ENCODE measurements at regions not wholly inside any gene's neighbourhood (a gene's known extent, or its start where the extent isn't known, plus 50 kb on each side); places are given as distances from the start of the nearest gene placed in this dataset.
A peak's percentile ranks its signal among the peaks of the same experiment; 100 is the strongest.
"Not testable (repeated sequence)": the region's sequence is repeated elsewhere in the genome, so short reads cannot be mapped to it uniquely, and the experiment has no call there.

GRCh38 chr4:20158195-20158594 is 93.5 kb upstream of the SLIT2 start:
- no peak for TF ChIP-seq CTCF (conservative IDR thresholded peaks at IDR 0.05; ENCODE audit: low read depth, low read length)
- no peak for DNase-seq (ENCODE audit: low read depth)

GRCh38 chr4:20151436-20151835 is 100.3 kb upstream of the SLIT2 start:
- no peak for TF ChIP-seq CTCF (conservative IDR thresholded peaks at IDR 0.05; ENCODE audit: low read depth, low read length)
- no peak for DNase-seq (ENCODE audit: low read depth)

More at GRCh38 chr4:20158195-20158594, 93.5 kb upstream of the SLIT2 start:
- no peak overlapping the region for H3K4me3 ChIP-seq (ENCODE audit: low read depth, low read length)

GRCh38 chr4:20149143-20149542 is 102.6 kb upstream of the SLIT2 start:
- DNase-seq (ENCODE audit: low read depth) = not testable (repeated sequence)

More at GRCh38 chr4:20151436-20151835, 100.3 kb upstream of the SLIT2 start:
- H3K4me3 ChIP-seq (ENCODE audit: low read depth, low read length) = no peak overlapping the region

GRCh38 chr4:20137176-20137575 is 114.5 kb upstream of the SLIT2 start:
- no peak for DNase-seq (ENCODE audit: low read depth)
- TF ChIP-seq CTCF (conservative IDR thresholded peaks at IDR 0.05; ENCODE audit: low read depth, low read length) = no peak
- no peak overlapping the region for H3K4me3 ChIP-seq (ENCODE audit: low read depth, low read length)

More at GRCh38 chr4:20149143-20149542, 102.6 kb upstream of the SLIT2 start:
- H3K4me3 ChIP-seq (ENCODE audit: low read depth, low read length) = not testable (repeated sequence)

- no peak for TF ChIP-seq CTCF (conservative IDR thresholded peaks at IDR 0.05; ENCODE audit: low read depth, low read length)
- DNase-seq (ENCODE audit: low read depth) = no peak
- H3K4me3 ChIP-seq (ENCODE audit: low read depth, low read length) = no peak overlapping the region
These were observed 124.1 kb upstream of the SLIT2 start for GRCh38 chr4:20127626-20128025.

- TF ChIP-seq CTCF (conservative IDR thresholded peaks at IDR 0.05; ENCODE audit: low read depth, low read length) = no peak
- H3K4me3 ChIP-seq (ENCODE audit: low read depth, low read length) = no peak overlapping the region
- DNase-seq (ENCODE audit: low read depth) = peak; percentile 38
These were observed 124.8 kb upstream of the SLIT2 start for GRCh38 chr4:20126906-20127305.

GRCh38 chr4:20124317-20125026 is 127.2 kb upstream of the SLIT2 start:
- no peak for TF ChIP-seq CTCF (conservative IDR thresholded peaks at IDR 0.05; ENCODE audit: low read depth, low read length)
- H3K4me3 ChIP-seq (ENCODE audit: low read depth, low read length) = no peak overlapping the region

More at GRCh38 chr4:20124317-20125026, 127.2 kb upstream of the SLIT2 start:
- DNase-seq (ENCODE audit: low read depth) = no peak

Measured in choroid plexus epithelial cell (primary cell).